H1 (cell line): ENCODE measurements at regions not wholly inside any gene's neighbourhood (a gene's known extent, or its start where the extent isn't known, plus 50 kb on each side); places are given as distances from the start of the nearest gene placed in this dataset.

Experiments
- GABPA ChIP-seq: IDR thresholded peaks from 2 replicates; pipeline ENCODE4 v1.6.1; 2011; ENCODE audit warnings: mild to moderate bottlenecking, low read length, moderate library complexity, borderline replicate concordance; ENCODE audit not compliant: insufficient read depth
- POLR2A ChIP-seq, 2 experiments: IDR thresholded peaks; 1 replicate in 1 of 2; 2 replicates in 1 of 2; pipeline ENCODE4 v1.6.1; 2011; ENCODE audit warnings: low read depth in 2 of 2, low read length in 2 of 2, mild to moderate bottlenecking in 2 of 2; ENCODE audit errors: control extremely low read depth in 1 of 2
- SIRT6 ChIP-seq: IDR thresholded peaks from one replicate; pipeline ENCODE4 v1.7.1; 2012; ENCODE audit warnings: low read length, inconsistent platforms

DNA sequence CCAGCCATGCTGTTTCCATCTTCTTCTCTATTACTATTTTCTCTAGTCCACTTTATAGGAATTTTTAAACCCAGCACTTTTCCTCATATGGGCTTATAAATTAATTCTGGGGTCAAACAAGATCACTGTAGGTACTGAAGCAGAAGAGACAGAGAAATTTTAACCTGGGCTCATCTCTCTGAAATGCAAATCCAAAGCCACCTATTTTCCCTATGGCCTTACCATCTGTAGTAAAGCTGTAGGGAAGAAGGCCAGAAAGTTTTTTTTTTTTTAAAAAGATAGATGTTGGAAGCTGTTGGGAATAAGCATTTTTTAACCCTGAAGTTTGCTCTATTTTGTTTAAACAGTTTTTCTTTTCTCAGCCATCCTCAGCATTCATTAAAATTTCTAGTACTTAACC is 367.4 kb downstream of the CD109 start:
- TF ChIP-seq SIRT6, result no peak
- TF ChIP-seq GABPA, result no peak
- TF ChIP-seq POLR2A (IDR thresholded peaks at IDR 0.05; ENCODE audit: control extremely low read depth in 1 of 2, low read depth in 2 of 2, low read length in 2 of 2), result no peak
